ENCODE measurements at regions not wholly inside any gene's neighbourhood (a gene's known extent, or its start where the extent isn't known, plus 50 kb on each side); places are given as distances from the start of the nearest gene placed in this dataset.

- H3K4me2 ChIP-seq: no peak overlapping the region
- peaks cover 12% of the 10 kb centered on the region for H3K9me3 Mint-ChIP-seq
- no peak overlapping the region for H2AFZ ChIP-seq (replicated peaks)
- H3K36me3 ChIP-seq: no peaks in the 10 kb centered on the region
- TF ChIP-seq EZH2phosphoT487 (IDR thresholded peaks at IDR 0.05) (no peak), CTCF (IDR thresholded peaks at IDR 0.05) (no peak), EZH2 (IDR thresholded peaks at IDR 0.05) (no peak)
- H3K27ac Mint-ChIP-seq: no peak overlapping the region
- H3K4me3 ChIP-seq: no peak overlapping the region
- no peaks in the 10 kb centered on the region for H3K79me2 ChIP-seq (ENCODE audit: low read depth)
- no peaks in the 10 kb centered on the region for H3F3A ChIP-seq (ENCODE audit: low read depth)
- no peak for DNase-seq (ENCODE audit: low spot score)
- no peak overlapping the region for H3K9ac ChIP-seq
- H4K20me1 ChIP-seq (ENCODE audit: low read depth): no peaks in the 10 kb centered on the region
- H3K9me3 ChIP-seq (ENCODE audit: low read depth): no peaks in the 10 kb centered on the region
- H3K4me3 Mint-ChIP-seq: no peak overlapping the region
- H3K4me1 Mint-ChIP-seq: no peaks in the 10 kb centered on the region
- H3K4me1 ChIP-seq: no peaks in the 10 kb centered on the region
- no peaks in the 10 kb centered on the region for H3K36me3 Mint-ChIP-seq
- no peaks in the 10 kb centered on the region for H3K27me3 Mint-ChIP-seq (ENCODE audit: insufficient read depth, low read depth)
- H3K27ac ChIP-seq: no peak overlapping the region
- H3K27me3 ChIP-seq: no peaks in the 10 kb centered on the region
Observed at GRCh38 chr5:67255881-67256280, 59.3 kb upstream of the CD180 start.

DNA sequence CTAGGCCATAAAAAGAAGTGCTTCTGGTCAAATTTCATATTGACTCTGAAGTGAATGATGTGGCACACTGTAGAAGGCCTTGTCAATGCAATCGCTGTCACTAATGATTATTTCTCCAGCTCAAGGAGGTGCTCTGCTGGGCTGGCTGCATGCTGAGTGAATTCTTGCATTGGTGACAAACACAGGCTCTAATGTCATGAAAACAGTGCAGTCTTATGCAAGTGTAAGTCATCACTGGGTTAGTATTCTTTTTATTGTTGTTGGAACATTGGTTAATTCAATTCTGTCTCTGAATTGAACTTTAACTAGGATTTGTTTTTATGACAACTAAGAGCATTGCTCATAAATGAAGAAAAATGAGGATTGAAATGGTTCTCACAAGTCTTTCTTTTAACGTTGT is 57.3 kb upstream of the CD180 start:
- TF ChIP-seq CTCF (IDR thresholded peaks at IDR 0.05) (no peak), EZH2phosphoT487 (IDR thresholded peaks at IDR 0.05) (no peak), EZH2 (IDR thresholded peaks at IDR 0.05) (no peak)
- no peak overlapping the region for H3K4me3 Mint-ChIP-seq
- no peaks in the 10 kb centered on the region for H4K20me1 ChIP-seq (ENCODE audit: low read depth)
- H3K9ac ChIP-seq: no peak overlapping the region
- H2AFZ ChIP-seq (replicated peaks): no peak overlapping the region
- H3K9me3 ChIP-seq (ENCODE audit: low read depth): no peaks in the 10 kb centered on the region
- H3K36me3 Mint-ChIP-seq: no peaks in the 10 kb centered on the region
- no peaks in the 10 kb centered on the region for H3K27me3 Mint-ChIP-seq (ENCODE audit: insufficient read depth, low read depth)
- no peak overlapping the region for H3K27ac ChIP-seq
- no peaks in the 10 kb centered on the region for H3K4me1 Mint-ChIP-seq
- no peak for DNase-seq (ENCODE audit: low spot score)
- H3K4me2 ChIP-seq: no peak overlapping the region
- H3F3A ChIP-seq (ENCODE audit: low read depth): no peaks in the 10 kb centered on the region
- H3K27ac Mint-ChIP-seq: no peak overlapping the region
- H3K4me1 ChIP-seq: no peaks in the 10 kb centered on the region
- no peak overlapping the region for H3K4me3 ChIP-seq
- H3K9me3 Mint-ChIP-seq: peaks cover 12% of the 10 kb centered on the region
- H3K27me3 ChIP-seq: no peaks in the 10 kb centered on the region
- H3K79me2 ChIP-seq (ENCODE audit: low read depth): no peaks in the 10 kb centered on the region
- H3K36me3 ChIP-seq: no peaks in the 10 kb centered on the region

- Histone ChIP-seq H3K79me2 (ENCODE audit: low read depth) (no peaks in the 10 kb centered on the region), H3K9ac (no peak overlapping the region), H3K27ac (no peak overlapping the region), H3K9me3 (ENCODE audit: low read depth) (no peaks in the 10 kb centered on the region), H3K4me1 (peaks cover 6% of the 10 kb centered on the region), H3F3A (ENCODE audit: low read depth) (no peaks in the 10 kb centered on the region), H3K4me3 (no peak overlapping the region), H4K20me1 (ENCODE audit: low read depth) (no peaks in the 10 kb centered on the region), H3K36me3 (no peaks in the 10 kb centered on the region), H3K4me2 (no peak overlapping the region), H3K27me3 (no peaks in the 10 kb centered on the region), H2AFZ (replicated peaks) (no peak overlapping the region)
- DNase-seq (ENCODE audit: low spot score): no peak
- TF ChIP-seq EZH2 (IDR thresholded peaks at IDR 0.05): no peak
- H3K36me3 Mint-ChIP-seq: no peaks in the 10 kb centered on the region
- peaks cover 12% of the 10 kb centered on the region for H3K9me3 Mint-ChIP-seq
- no peak overlapping the region for H3K27ac Mint-ChIP-seq
- H3K27me3 Mint-ChIP-seq (ENCODE audit: insufficient read depth, low read depth): peaks cover 2% of the 10 kb centered on the region
- no peak overlapping the region for H3K4me3 Mint-ChIP-seq
- H3K4me1 Mint-ChIP-seq: peaks cover 5% of the 10 kb centered on the region
Observed at GRCh38 chr5:67249590-67249895, 52.9 kb upstream of the CD180 start.

GRCh38 chr5:67248703-67249589 is 52.3 kb upstream of the CD180 start:
- no peak overlapping the region for H3K27ac Mint-ChIP-seq
- no peak for DNase-seq (ENCODE audit: low spot score)
- Histone ChIP-seq H3F3A (ENCODE audit: low read depth) (no peaks in the 10 kb centered on the region), H3K4me2 (no peak overlapping the region), H3K27me3 (no peaks in the 10 kb centered on the region), H3K9me3 (ENCODE audit: low read depth) (no peaks in the 10 kb centered on the region), H4K20me1 (ENCODE audit: low read depth) (no peaks in the 10 kb centered on the region), H3K27ac (no peak overlapping the region), H2AFZ (replicated peaks) (no peak overlapping the region), H3K36me3 (no peaks in the 10 kb centered on the region), H3K4me3 (no peak overlapping the region), H3K9ac (no peak overlapping the region), H3K4me1 (peaks cover 6% of the 10 kb centered on the region), H3K79me2 (ENCODE audit: low read depth) (no peaks in the 10 kb centered on the region)
- no peaks in the 10 kb centered on the region for H3K36me3 Mint-ChIP-seq
- peaks cover 8% of the 10 kb centered on the region for H3K4me1 Mint-ChIP-seq
- H3K9me3 Mint-ChIP-seq: peaks cover 10% of the 10 kb centered on the region
- H3K4me3 Mint-ChIP-seq: no peak overlapping the region
- TF ChIP-seq CTCF (IDR thresholded peaks at IDR 0.05): no peak
- TF ChIP-seq EZH2 (IDR thresholded peaks at IDR 0.05): no peak
- no peak for TF ChIP-seq EZH2phosphoT487 (IDR thresholded peaks at IDR 0.05)
- peaks cover 2% of the 10 kb centered on the region for H3K27me3 Mint-ChIP-seq (ENCODE audit: insufficient read depth, low read depth)

All from neural progenitor cell (in vitro differentiated cells).